PC-9 (cell line): ENCODE measurements at regions not wholly inside any gene's neighbourhood (a gene's known extent, or its start where the extent isn't known, plus 50 kb on each side); places are given as distances from the start of the nearest gene placed in this dataset.

Source experiments
- EZH2 ChIP-seq: fragments of 200-600 bp; sonication (generic); IDR thresholded peaks from 2 replicates; pipeline ENCODE4 v1.8.0; 2017; ENCODE audit warnings: antibody characterized with exemption, low read depth
- TF ChIP-seq, protein P1 (sequence below): fragments of 200-600 bp; sonication (generic); conservative IDR thresholded peaks from 2 replicates; pipeline ENCODE4 v1.6.1; 2017; ENCODE audit warnings: mixed run types, antibody characterized with exemption, mild to moderate bottlenecking, moderate library complexity

- TF ChIP-seq EZH2: no peak
- TF ChIP-seq, protein P1, sequence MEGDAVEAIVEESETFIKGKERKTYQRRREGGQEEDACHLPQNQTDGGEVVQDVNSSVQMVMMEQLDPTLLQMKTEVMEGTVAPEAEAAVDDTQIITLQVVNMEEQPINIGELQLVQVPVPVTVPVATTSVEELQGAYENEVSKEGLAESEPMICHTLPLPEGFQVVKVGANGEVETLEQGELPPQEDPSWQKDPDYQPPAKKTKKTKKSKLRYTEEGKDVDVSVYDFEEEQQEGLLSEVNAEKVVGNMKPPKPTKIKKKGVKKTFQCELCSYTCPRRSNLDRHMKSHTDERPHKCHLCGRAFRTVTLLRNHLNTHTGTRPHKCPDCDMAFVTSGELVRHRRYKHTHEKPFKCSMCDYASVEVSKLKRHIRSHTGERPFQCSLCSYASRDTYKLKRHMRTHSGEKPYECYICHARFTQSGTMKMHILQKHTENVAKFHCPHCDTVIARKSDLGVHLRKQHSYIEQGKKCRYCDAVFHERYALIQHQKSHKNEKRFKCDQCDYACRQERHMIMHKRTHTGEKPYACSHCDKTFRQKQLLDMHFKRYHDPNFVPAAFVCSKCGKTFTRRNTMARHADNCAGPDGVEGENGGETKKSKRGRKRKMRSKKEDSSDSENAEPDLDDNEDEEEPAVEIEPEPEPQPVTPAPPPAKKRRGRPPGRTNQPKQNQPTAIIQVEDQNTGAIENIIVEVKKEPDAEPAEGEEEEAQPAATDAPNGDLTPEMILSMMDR: no peak
Measured at GRCh38 chr2:8028436-8028835, 653.4 kb upstream of the ID2 start.
